Smooth muscle cell (in vitro differentiated cells): ENCODE measurements at regions not wholly inside any gene's neighbourhood (a gene's known extent, or its start where the extent isn't known, plus 50 kb on each side); places are given as distances from the start of the nearest gene placed in this dataset.
A peak's percentile ranks its signal among the peaks of the same experiment; 100 is the strongest.

Experiments used
- DNase-seq: peaks from one replicate; lab custom pipeline; 2025; ENCODE audit not compliant: unreplicated experiment; lab: John Stamatoyannopoulos, UW
- H2AFZ ChIP-seq: fragments of 200-600 bp; sonication (generic); 2 replicates; pipeline ENCODE4 v1.6.0; 2016; ENCODE audit warnings: antibody characterized with exemption, low read depth, mild to moderate bottlenecking
- H3F3A ChIP-seq: fragments of 200-600 bp; sonication (generic); 2 replicates; pipeline ENCODE4 v1.6.0; 2017; ENCODE audit warnings: antibody characterized with exemption, low read depth
- H3K27ac ChIP-seq: fragments of 200-600 bp; sonication (generic); 2 replicates; pipeline ENCODE4 v1.5.1; 2016; ENCODE audit warnings: low read depth, mild to moderate bottlenecking
- H3K27me3 ChIP-seq: fragments of 200-600 bp; sonication (generic); 2 replicates; pipeline ENCODE4 v1.6.1; 2016; ENCODE audit warnings: low read depth, mild to moderate bottlenecking
- H3K36me3 ChIP-seq: fragments of 200-600 bp; sonication (generic); 2 replicates; pipeline ENCODE4 v1.5.1; 2016; ENCODE audit warnings: low read depth
- H3K4me1 ChIP-seq: fragments of 200-600 bp; sonication (generic); 2 replicates; pipeline ENCODE4 v1.5.1; 2016; ENCODE audit warnings: low read depth
- H3K4me2 ChIP-seq: fragments of 200-600 bp; sonication (generic); 2 replicates; pipeline ENCODE4 v1.6.0; 2016; ENCODE audit warnings: mild to moderate bottlenecking
- H3K4me3 ChIP-seq: fragments of 200-600 bp; sonication (generic); 2 replicates; pipeline ENCODE4 v1.5.1; 2016; ENCODE audit warnings: mild to moderate bottlenecking
- H3K79me2 ChIP-seq: fragments of 200-600 bp; sonication (generic); 2 replicates; pipeline ENCODE4 v1.6.0; 2016; ENCODE audit warnings: low read depth, mild to moderate bottlenecking
- H3K9ac ChIP-seq: fragments of 200-600 bp; sonication (generic); 2 replicates; pipeline ENCODE4 v1.6.0; 2016; ENCODE audit warnings: low read depth
- H3K9me3 ChIP-seq: fragments of 200-600 bp; sonication (generic); replicated peaks from 2 replicates; pipeline ENCODE4 v1.5.1; 2016; ENCODE audit warnings: low read depth
- H4K20me1 ChIP-seq: fragments of 200-600 bp; sonication (generic); 2 replicates; pipeline ENCODE4 v1.6.0; 2016; ENCODE audit warnings: low read depth
- CTCF ChIP-seq: fragments of 200-600 bp; sonication (generic); IDR thresholded peaks from 2 replicates; pipeline ENCODE4 v1.5.1; 2017; ENCODE audit warnings: borderline replicate concordance, mild to moderate bottlenecking, antibody characterized with exemption; ENCODE audit not compliant: insufficient read depth, poor library complexity, severe bottlenecking
- WGBS: methylation state at CpG from one replicate; pipeline ENCODE4 v1.1.7; 2016; ENCODE audit warnings: low lambda C conversion rate; 5-methylcytosine and 5-hydroxymethylcytosine counted together

GRCh38 chr2:103879101-103879500, 974.8 kb upstream of the POU3F3 start:
- no peak overlapping the region for H3K4me3 ChIP-seq
- H3K9ac ChIP-seq = no peak overlapping the region
- no peak overlapping the region for H2AFZ ChIP-seq
- no peaks in the 10 kb centered on the region for H4K20me1 ChIP-seq
- no peak overlapping the region for H3K4me2 ChIP-seq
- H3K27ac ChIP-seq = no peak overlapping the region
- no peaks in the 10 kb centered on the region for H3K36me3 ChIP-seq
- WGBS = 89% methylated on average over 1 of the region's 1 CpG
- no peak for DNase-seq
- H3K4me1 ChIP-seq = no peaks in the 10 kb centered on the region
- no peaks in the 10 kb centered on the region for H3F3A ChIP-seq
- H3K9me3 ChIP-seq = no peaks in the 10 kb centered on the region
- TF ChIP-seq CTCF = no peak
- H3K79me2 ChIP-seq = no peaks in the 10 kb centered on the region
- no peaks in the 10 kb centered on the region for H3K27me3 ChIP-seq

GRCh38 chr2:103880081-103880834, 973.7 kb upstream of the POU3F3 start:
- no peak for DNase-seq
- H3K27ac ChIP-seq = no peak overlapping the region
- no peak overlapping the region for H3K4me2 ChIP-seq
- no peak for TF ChIP-seq CTCF
- no peaks in the 10 kb centered on the region for H3K79me2 ChIP-seq
- no peak overlapping the region for H3K4me3 ChIP-seq
- 90% methylated on average over 4 of the region's 4 CpGs for WGBS
- no peak overlapping the region for H3K9ac ChIP-seq
- H3K36me3 ChIP-seq = no peaks in the 10 kb centered on the region
- H4K20me1 ChIP-seq = no peaks in the 10 kb centered on the region
- no peaks in the 10 kb centered on the region for H3K4me1 ChIP-seq
- H3F3A ChIP-seq = no peaks in the 10 kb centered on the region
- H2AFZ ChIP-seq = no peak overlapping the region
- H3K9me3 ChIP-seq = no peaks in the 10 kb centered on the region
- no peaks in the 10 kb centered on the region for H3K27me3 ChIP-seq

GRCh38 chr2:103887625-103888024, 966.3 kb upstream of the POU3F3 start:
- H3K4me2 ChIP-seq = no peak overlapping the region
- H3K4me3 ChIP-seq = no peak overlapping the region
- H3F3A ChIP-seq = no peaks in the 10 kb centered on the region
- no peaks in the 10 kb centered on the region for H3K36me3 ChIP-seq
- no peak overlapping the region for H2AFZ ChIP-seq
- no peak overlapping the region for H3K27ac ChIP-seq
- no peaks in the 10 kb centered on the region for H4K20me1 ChIP-seq
- TF ChIP-seq CTCF = no peak
- H3K27me3 ChIP-seq = no peaks in the 10 kb centered on the region
- H3K79me2 ChIP-seq = no peaks in the 10 kb centered on the region
- H3K9ac ChIP-seq = no peak overlapping the region
- 64% methylated on average over 1 of the region's 1 CpG for WGBS
- no peak for DNase-seq
- H3K9me3 ChIP-seq = no peaks in the 10 kb centered on the region
- no peaks in the 10 kb centered on the region for H3K4me1 ChIP-seq

GRCh38 chr2:103896182-103896581, 957.7 kb upstream of the POU3F3 start:
- no peak for TF ChIP-seq CTCF
- H3K79me2 ChIP-seq = no peaks in the 10 kb centered on the region
- no peaks in the 10 kb centered on the region for H4K20me1 ChIP-seq
- WGBS = 84% methylated on average over 1 of the region's 1 CpG
- H3K4me3 ChIP-seq = no peak overlapping the region
- H3K4me1 ChIP-seq = no peaks in the 10 kb centered on the region
- H3K27me3 ChIP-seq = no peaks in the 10 kb centered on the region
- no peak overlapping the region for H3K4me2 ChIP-seq
- no peak overlapping the region for H3K27ac ChIP-seq
- H3K9me3 ChIP-seq = no peaks in the 10 kb centered on the region
- no peak for DNase-seq
- H2AFZ ChIP-seq = peak overlapping the region; percentile 67
- no peak overlapping the region for H3K9ac ChIP-seq
- H3K36me3 ChIP-seq = no peaks in the 10 kb centered on the region
- H3F3A ChIP-seq = no peaks in the 10 kb centered on the region
